OCI-LY1 (cell line): ENCODE measurements at regions not wholly inside any gene's neighbourhood (a gene's known extent, or its start where the extent isn't known, plus 50 kb on each side); places are given as distances from the start of the nearest gene placed in this dataset.

ENCODE experiments used
- EZH2 ChIP-seq: fragments of 200-600 bp; sonication (generic), shearing (Covaris generic); IDR thresholded peaks from 2 replicates; pipeline ENCODE4 v1.8.0; 2017; ENCODE audit warnings: borderline replicate concordance, mixed run types, mild to moderate bottlenecking, antibody characterized with exemption, low read length, moderate library complexity, mixed read lengths
- TF ChIP-seq, protein P1 (sequence below): fragments of 200-600 bp; sonication (generic), shearing (Covaris generic); IDR thresholded peaks from 2 replicates; pipeline ENCODE4 v1.5.1; 2017; ENCODE audit warnings: mild to moderate bottlenecking, antibody characterized with exemption, low read length, moderate library complexity, mixed read lengths

DNA sequence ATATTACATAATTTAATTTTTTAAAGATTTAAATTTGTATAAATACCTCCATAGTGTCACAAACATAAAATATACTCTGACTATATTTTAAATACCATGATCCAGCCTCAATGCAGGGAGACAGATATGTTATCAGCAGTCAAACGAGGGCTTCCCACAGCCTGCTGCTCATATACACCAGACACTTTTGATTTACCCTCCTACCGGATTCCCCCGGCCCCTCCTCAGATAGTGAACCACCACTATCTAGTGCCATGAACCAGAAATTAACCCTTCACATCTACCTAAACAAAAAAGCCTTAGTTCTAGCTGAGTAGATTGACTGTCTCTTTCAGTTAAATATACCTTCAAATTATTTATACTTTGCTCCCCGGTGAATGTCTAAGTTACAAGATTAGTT, 52.4 kb upstream of the C1orf53 start:
- TF ChIP-seq, protein P1, sequence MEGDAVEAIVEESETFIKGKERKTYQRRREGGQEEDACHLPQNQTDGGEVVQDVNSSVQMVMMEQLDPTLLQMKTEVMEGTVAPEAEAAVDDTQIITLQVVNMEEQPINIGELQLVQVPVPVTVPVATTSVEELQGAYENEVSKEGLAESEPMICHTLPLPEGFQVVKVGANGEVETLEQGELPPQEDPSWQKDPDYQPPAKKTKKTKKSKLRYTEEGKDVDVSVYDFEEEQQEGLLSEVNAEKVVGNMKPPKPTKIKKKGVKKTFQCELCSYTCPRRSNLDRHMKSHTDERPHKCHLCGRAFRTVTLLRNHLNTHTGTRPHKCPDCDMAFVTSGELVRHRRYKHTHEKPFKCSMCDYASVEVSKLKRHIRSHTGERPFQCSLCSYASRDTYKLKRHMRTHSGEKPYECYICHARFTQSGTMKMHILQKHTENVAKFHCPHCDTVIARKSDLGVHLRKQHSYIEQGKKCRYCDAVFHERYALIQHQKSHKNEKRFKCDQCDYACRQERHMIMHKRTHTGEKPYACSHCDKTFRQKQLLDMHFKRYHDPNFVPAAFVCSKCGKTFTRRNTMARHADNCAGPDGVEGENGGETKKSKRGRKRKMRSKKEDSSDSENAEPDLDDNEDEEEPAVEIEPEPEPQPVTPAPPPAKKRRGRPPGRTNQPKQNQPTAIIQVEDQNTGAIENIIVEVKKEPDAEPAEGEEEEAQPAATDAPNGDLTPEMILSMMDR, result no peak
- no peak for TF ChIP-seq EZH2
